H1 (cell line): ENCODE measurements at regions not wholly inside any gene's neighbourhood (a gene's known extent, or its start where the extent isn't known, plus 50 kb on each side); places are given as distances from the start of the nearest gene placed in this dataset.

ENCODE experiments used
- CTCF ChIA-PET: fragments of 300-600 bp; sonication (Branson Sonifier 250); formaldehyde crosslinking; loops from one replicate; lab custom pipeline; 2021; ENCODE audit not compliant: partially characterized antibody; lab: Charles Lee
- POLR2A ChIA-PET: fragments of 300-600 bp; sonication (Branson Sonifier 250); formaldehyde crosslinking; loops from one replicate; lab custom pipeline; 2021; ENCODE audit warnings: inconsistent platforms; ENCODE audit not compliant: partially characterized antibody; lab: Charles Lee
- DNase-seq, 2 experiments: peaks; one replicate each; pipeline versions ENCODE4 v3.0.0 to v3.0.0-alpha.2; 2010 to 2022; ENCODE audit warnings: low spot score in 2 of 2, low read depth in 1 of 2, mixed read lengths in 1 of 2
- FAIRE-seq: peaks from 2 replicates; lab custom pipeline; 2011; peaks lifted over from hg19 to GRCh38; lab: Jason Lieb, UNC
- H2AFZ ChIP-seq: 2 replicates; pipeline ENCODE4 v1.8.1; 2012; ENCODE audit warnings: low read length, inconsistent platforms
- H2AK5ac ChIP-seq: 2 replicates; pipeline ENCODE4 v1.6.1; 2013; ENCODE audit warnings: low read depth, low read length
- H2BK120ac ChIP-seq: replicated peaks from 2 replicates; pipeline ENCODE3; 2013; ENCODE audit warnings: low read depth, low read length, inconsistent platforms
- H2BK12ac ChIP-seq: 2 replicates; pipeline ENCODE4 v1.6.1; 2013; ENCODE audit warnings: low read depth, low read length
- H2BK15ac ChIP-seq: 2 replicates; pipeline ENCODE4 v1.6.1; 2013; ENCODE audit warnings: low read length
- H2BK20ac ChIP-seq: 2 replicates; pipeline ENCODE4 v1.6.1; 2013; ENCODE audit warnings: low read length
- H2BK5ac ChIP-seq: 2 replicates; pipeline ENCODE4 v1.6.1; 2013; ENCODE audit warnings: low read depth, low read length
- H3K14ac ChIP-seq: 2 replicates; pipeline ENCODE4 v1.6.1; 2013; ENCODE audit warnings: inconsistent platforms; ENCODE audit not compliant: insufficient read length
- H3K18ac ChIP-seq: 2 replicates; pipeline ENCODE4 v1.6.1; 2013; ENCODE audit warnings: low read length; ENCODE audit errors: extremely low read depth
- H3K23ac ChIP-seq: 2 replicates; pipeline ENCODE4 v1.6.1; 2013; ENCODE audit warnings: inconsistent platforms; ENCODE audit not compliant: insufficient read length
- H3K23me2 ChIP-seq: 2 replicates; pipeline ENCODE4 v1.6.1; 2013; ENCODE audit warnings: low read depth, low read length
- H3K27ac ChIP-seq: 2 replicates; pipeline ENCODE4 v1.6.1; 2011; ENCODE audit warnings: low read depth, low read length, inconsistent platforms
- H3K27me3 ChIP-seq, 4 experiments: replicated peaks in 1 of 4; 1 replicate in 1 of 4; 2 replicates in 3 of 4; pipeline versions ENCODE4 v1.6.1 to v1.8.1; 2011 to 2013; ENCODE audit warnings: low read length in 3 of 4, mild to moderate bottlenecking in 3 of 4, inconsistent platforms in 2 of 4, mixed read lengths in 2 of 4, moderate library complexity in 1 of 4; ENCODE audit not compliant: control insufficient read depth in 3 of 4, insufficient read depth in 3 of 4; ENCODE audit errors: extremely low read depth in 1 of 4
- H3K36me3 ChIP-seq, 4 experiments: 2 replicates each; pipeline versions ENCODE4 v1.6.1 to v1.8.1; 2011 to 2013; ENCODE audit warnings: mild to moderate bottlenecking in 4 of 4, low read length in 3 of 4, moderate library complexity in 2 of 4, control low read depth in 1 of 4, inconsistent platforms in 1 of 4; ENCODE audit not compliant: insufficient read depth in 4 of 4, control insufficient read depth in 2 of 4
- H3K4ac ChIP-seq: replicated peaks from 2 replicates; pipeline ENCODE3; 2013; ENCODE audit warnings: low read length, low read depth, mixed read lengths, inconsistent platforms; ENCODE audit not compliant: insufficient read length
- H3K4me1 ChIP-seq, 4 experiments: replicated peaks in 1 of 4; 1 replicate in 1 of 4; 2 replicates in 3 of 4; pipeline versions ENCODE4 v1.6.1 to v1.8.1; 2011 to 2013; ENCODE audit warnings: low read length in 3 of 4, inconsistent platforms in 2 of 4, mixed read lengths in 1 of 4; ENCODE audit not compliant: insufficient read depth in 4 of 4, control insufficient read depth in 3 of 4
- H3K4me2 ChIP-seq, 2 experiments: 2 replicates each; pipeline versions ENCODE4 v1.6.1 to v1.8.1; 2011 to 2013; ENCODE audit warnings: low read depth in 2 of 2, low read length in 2 of 2, control low read depth in 1 of 2, inconsistent platforms in 1 of 2, mild to moderate bottlenecking in 1 of 2; ENCODE audit not compliant: insufficient read depth in 1 of 2
- H3K4me3 ChIP-seq, 4 experiments: fragments of 200-600, 300-600 bp in 1 of 4; sonication (generic), shearing (Covaris generic), sonication (Bioruptor Twin) in 1 of 4; 2 replicates each; pipeline versions ENCODE4 v1.5.1 to v1.8.1; 2011 to 2016; ENCODE audit warnings: low read length in 4 of 4, low read depth in 3 of 4, control low read depth in 2 of 4, inconsistent platforms in 2 of 4, mild to moderate bottlenecking in 2 of 4, mixed read lengths in 1 of 4, moderate library complexity in 1 of 4; ENCODE audit not compliant: insufficient read depth in 2 of 4; ENCODE audit errors: extremely low read depth in 1 of 4
- H3K56ac ChIP-seq: replicated peaks from 2 replicates; pipeline ENCODE3; 2013; ENCODE audit warnings: low read depth, mild to moderate bottlenecking, mixed read lengths, low read length, inconsistent platforms; ENCODE audit not compliant: insufficient read length
- H3K79me1 ChIP-seq: 2 replicates; pipeline ENCODE4 v1.6.1; 2013; ENCODE audit warnings: low read depth, low read length, control low read depth
- H3K79me2 ChIP-seq, 2 experiments: 2 replicates each; pipeline versions ENCODE4 v1.6.1 to v1.8.1; 2012 to 2013; ENCODE audit warnings: low read length in 2 of 2, mild to moderate bottlenecking in 2 of 2, inconsistent platforms in 1 of 2; ENCODE audit not compliant: insufficient read depth in 2 of 2, control insufficient read depth in 1 of 2
- H3K9ac ChIP-seq, 4 experiments: replicated peaks in 1 of 4; 1 replicate in 1 of 4; 2 replicates in 3 of 4; pipeline versions ENCODE4 v1.6.1 to v1.8.1; 2011 to 2013; ENCODE audit warnings: low read depth in 3 of 4, low read length in 3 of 4, control low read depth in 2 of 4, mild to moderate bottlenecking in 2 of 4, moderate library complexity in 2 of 4, inconsistent platforms in 1 of 4; ENCODE audit errors: extremely low read depth in 1 of 4
- H3K9me3 ChIP-seq, 2 experiments: 2 replicates each; pipeline versions ENCODE4 v1.6.1 to v1.8.1; 2012 to 2013; ENCODE audit warnings: mild to moderate bottlenecking in 2 of 2, moderate library complexity in 2 of 2, control low read depth in 1 of 2, inconsistent platforms in 1 of 2, low read depth in 1 of 2, low read length in 1 of 2, mixed read lengths in 1 of 2; ENCODE audit not compliant: insufficient read depth in 2 of 2
- H4K20me1 ChIP-seq, 2 experiments: replicated peaks in 1 of 2; 2 replicates each; pipeline versions ENCODE3 to v1.8.1; 2011 to 2013; ENCODE audit warnings: inconsistent platforms in 2 of 2, low read length in 2 of 2, mild to moderate bottlenecking in 1 of 2; ENCODE audit not compliant: insufficient read depth in 2 of 2, control insufficient read depth in 1 of 2
- H4K5ac ChIP-seq: 2 replicates; pipeline ENCODE4 v1.6.1; 2013; ENCODE audit warnings: low read length, low read depth, mixed read lengths, inconsistent platforms; ENCODE audit not compliant: insufficient read length
- H4K8ac ChIP-seq: 2 replicates; pipeline ENCODE4 v1.8.0; 2013; ENCODE audit warnings: mild to moderate bottlenecking, moderate library complexity, low read length, inconsistent platforms; ENCODE audit not compliant: insufficient read depth; ENCODE audit errors: extremely low read depth
- H4K91ac ChIP-seq: replicated peaks from 2 replicates; pipeline ENCODE3; 2013; ENCODE audit warnings: low read length, mixed read lengths, inconsistent platforms; ENCODE audit not compliant: insufficient read length
- CREB1 ChIP-seq: IDR thresholded peaks from 2 replicates; pipeline ENCODE4 v1.6.1; 2012; ENCODE audit warnings: inconsistent platforms
- HDAC2 ChIP-seq, 2 experiments: fragments of 300-600 bp in 1 of 2; sonication (generic) in 1 of 2; IDR thresholded peaks; 2 replicates each; pipeline ENCODE4 v1.6.1; 2011 to 2012; ENCODE audit warnings: low read depth in 2 of 2, low read length in 2 of 2, mild to moderate bottlenecking in 2 of 2, moderate library complexity in 2 of 2, borderline replicate concordance in 1 of 2, inconsistent platforms in 1 of 2
- JUN ChIP-seq: IDR thresholded peaks from 2 replicates; pipeline ENCODE4 v1.6.1; 2011; ENCODE audit warnings: low read depth, mild to moderate bottlenecking, improper control_type of control experiment, low read length
- KDM5A ChIP-seq: fragments of 200-600 bp; IDR thresholded peaks from 2 replicates; pipeline ENCODE4 v1.7.1; 2012; ENCODE audit warnings: mild to moderate bottlenecking, low read length, inconsistent platforms, mixed read lengths
- NRF1 ChIP-seq: IDR thresholded peaks from 2 replicates; pipeline ENCODE4 v1.6.1; 2011; ENCODE audit warnings: mild to moderate bottlenecking, low read depth, low read length, improper control_type of control experiment
- PHF8 ChIP-seq: fragments of 200-600 bp; sonication (generic); conservative IDR thresholded peaks from 2 replicates; pipeline ENCODE4 v1.7.1; 2012; ENCODE audit warnings: low read depth, mild to moderate bottlenecking, inconsistent platforms, low read length, moderate library complexity
- RAD21 ChIP-seq, 2 experiments: IDR thresholded peaks in 1 of 2; conservative IDR thresholded peaks in 1 of 2; 2 replicates each; pipeline ENCODE4 v1.6.1; 2011; ENCODE audit warnings: low read depth in 2 of 2, low read length in 2 of 2, improper control_type of control experiment in 1 of 2, inconsistent platforms in 1 of 2, mild to moderate bottlenecking in 1 of 2, moderate library complexity in 1 of 2
- RXRA ChIP-seq: IDR thresholded peaks from 2 replicates; pipeline ENCODE4 v1.6.1; 2011; ENCODE audit warnings: low read depth, mild to moderate bottlenecking, low read length, moderate library complexity; ENCODE audit not compliant: insufficient read depth
- ZNF274 ChIP-seq: IDR thresholded peaks from 2 replicates; pipeline ENCODE4 v1.7.0; 2012; ENCODE audit warnings: low read length, borderline replicate concordance; ENCODE audit errors: extremely low read depth
- whole genome bisulfite sequencing, 2 experiments: shearing (Covaris generic) in 1 of 2; methylation state at CpG; one replicate each; pipeline versions ENCODE4 v1.1.6 to v1.1.7; 2013 to 2015; ENCODE audit warnings: low lambda C conversion rate in 2 of 2, mixed read lengths in 2 of 2, inconsistent platforms in 1 of 2, low coverage in 1 of 2, missing lambda C conversion rate in 1 of 2; ENCODE audit not compliant: insufficient replicate concordance in 2 of 2, insufficient coverage in 1 of 2, insufficient read length in 1 of 2; ENCODE audit errors: extremely low coverage in 1 of 2, missing lambda C conversion rate in 1 of 2; 5-methylcytosine and 5-hydroxymethylcytosine counted together

DNA sequence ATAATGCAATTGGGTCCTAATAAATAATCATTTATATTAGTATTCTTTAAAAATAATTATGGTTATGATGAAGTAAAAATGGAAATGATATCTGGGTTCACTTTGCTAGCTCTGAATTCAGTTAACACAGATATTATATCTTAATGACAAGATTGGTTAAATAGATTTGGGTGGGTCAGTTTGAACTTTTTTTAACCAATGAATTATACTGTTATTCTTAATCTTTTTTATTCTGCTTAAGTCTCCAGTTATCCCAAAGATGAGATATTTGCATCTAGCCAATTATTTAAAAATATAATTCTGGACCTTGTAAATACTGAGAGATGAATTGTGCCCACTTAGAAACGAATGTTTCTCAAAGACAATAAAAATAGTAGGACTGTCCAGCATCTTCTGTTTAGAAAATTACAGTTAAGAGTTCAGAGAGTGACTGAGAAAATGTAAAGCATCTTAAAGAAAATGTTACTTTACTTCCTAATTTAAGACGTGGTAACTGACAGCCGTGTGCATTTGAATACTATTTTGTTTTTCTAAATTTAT is 345.2 kb downstream of the USP25 start:
- no peaks in the 10 kb centered on the region for H3K36me3 ChIP-seq

More for the DNA sequence above, 345.2 kb downstream of the USP25 start:
- Histone ChIP-seq H3K27ac (no peak overlapping the region), H3K4me1 (peaks cover 0 to 4% (median 0%) of the 10 kb centered on the region in 4 experiments; a peak in 1 of 7 replicates), H2BK120ac (no peak overlapping the region), H4K91ac (no peak overlapping the region), H3K9ac (no peak overlapping the region), H3K18ac (no peak overlapping the region), H2AFZ (no peak overlapping the region), H2BK15ac (no peak overlapping the region), H3K23me2 (no peaks in the 10 kb centered on the region), H3K27me3 (no peaks in the 10 kb centered on the region), H3K4ac (no peak overlapping the region), H3K79me1 (no peaks in the 10 kb centered on the region), H4K5ac (no peak overlapping the region), H3K4me3 (no peak overlapping the region), H2BK20ac (no peak overlapping the region), H3K79me2 (no peaks in the 10 kb centered on the region), H4K8ac (no peak overlapping the region), H2BK5ac (no peak overlapping the region), H2BK12ac (no peak overlapping the region), H3K9me3 (no peaks in the 10 kb centered on the region), H3K23ac (no peak overlapping the region), H4K20me1 (no peaks in the 10 kb centered on the region), H3K4me2 (no peak overlapping the region), H2AK5ac (no peak overlapping the region), H3K56ac (no peak overlapping the region), H3K14ac (no peak overlapping the region)
- ChIA-PET POLR2A (no interaction called here), CTCF (no interaction called here)
- 84% methylated on average over 3 of the region's 3 CpGs; no CpG with 5 or more reads in 1 of the 2 experiments for WGBS, 2 experiments
- no peak for DNase-seq
- no peak for TF ChIP-seq ZNF274
- TF ChIP-seq RAD21 (IDR thresholded peaks at IDR 0.05 in 1 of 2, conservative IDR thresholded peaks at IDR 0.05 in 1 of 2; ENCODE audit: low read depth in 2 of 2, low read length in 2 of 2), result no peak
- no peak for TF ChIP-seq JUN
- no peak for TF ChIP-seq RXRA
- no peak for TF ChIP-seq CREB1
- no peak for TF ChIP-seq KDM5A
- TF ChIP-seq HDAC2 (IDR thresholded peaks at IDR 0.05; ENCODE audit: borderline replicate concordance in 1 of 2, low read depth in 2 of 2, low read length in 2 of 2), result no peak
- no peak for TF ChIP-seq PHF8
- no peak for TF ChIP-seq NRF1
- no peak for FAIRE-seq
